GM18951 (cell line): ENCODE measurements at regions not wholly inside any gene's neighbourhood (a gene's known extent, or its start where the extent isn't known, plus 50 kb on each side); places are given as distances from the start of the nearest gene placed in this dataset.

Experiments
- POLR2A ChIP-seq: IDR thresholded peaks from 4 replicates; pipeline ENCODE4 v1.6.1; 2011; ENCODE audit warnings: mild to moderate bottlenecking; ENCODE audit not compliant: insufficient read length, insufficient read depth; ENCODE audit errors: extremely low read depth
- in situ Hi-C: fragments of 300-500 bp; cut with MboI; formaldehyde crosslinking; loops from one replicate; pipeline ENCODE4 v1.12.0; 2022; ENCODE audit warnings: low sequenced_read_pairs, mixed read lengths, inconsistent platforms; ENCODE audit not compliant: unreplicated experiment

- no peak for TF ChIP-seq POLR2A
- in situ Hi-C loops = no loop called here
Observed at GRCh38 chr11:12315024-12315423, 62.3 kb upstream of the PARVA start.

GRCh38 chr11:12316432-12316831, 60.9 kb upstream of the PARVA start:
- in situ Hi-C loops = no loop called here

GRCh38 chr11:12318791-12319438, 58.5 kb upstream of the PARVA start:
- no peak for TF ChIP-seq POLR2A
- in situ Hi-C loops = no loop called here

More at GRCh38 chr11:12316432-12316831, 60.9 kb upstream of the PARVA start:
- no peak for TF ChIP-seq POLR2A

GRCh38 chr11:12319461-12319951, 57.9 kb upstream of the PARVA start:
- no peak for TF ChIP-seq POLR2A
- in situ Hi-C loops = no loop called here

- no peak for TF ChIP-seq POLR2A
- in situ Hi-C loops = loop anchor here (10.0 kb wide), 1 partner anchor 575 kb away; no protein-coding TSS in a partner anchor
Observed at GRCh38 chr11:12319988-12320387, 57.4 kb upstream of the PARVA start.

GRCh38 chr11:12321217-12321937, 56.0 kb upstream of the PARVA start:
- no peak for TF ChIP-seq POLR2A
- in situ Hi-C loops = loop anchor here (10.0 kb wide), 1 partner anchor 573 kb away; no protein-coding TSS in a partner anchor

GRCh38 chr11:12324585-12324984, 52.8 kb upstream of the PARVA start:
- in situ Hi-C loops = loop anchor here (10.0 kb wide), 1 partner anchor 570 kb away; no protein-coding TSS in a partner anchor

More at GRCh38 chr11:12324585-12324984, 52.8 kb upstream of the PARVA start:
- TF ChIP-seq POLR2A = no peak
